PC-3 (cell line): ENCODE measurements at regions not wholly inside any gene's neighbourhood (a gene's known extent, or its start where the extent isn't known, plus 50 kb on each side); places are given as distances from the start of the nearest gene placed in this dataset.

Source experiments
- EZH2phosphoT487 ChIP-seq: fragments of 300-600 bp; sonication (generic); IDR thresholded peaks from 2 replicates; pipeline ENCODE4 v1.6.1; 2018; ENCODE audit warnings: mild to moderate bottlenecking, antibody characterized with exemption, low read length, borderline replicate concordance
- TF ChIP-seq, protein P1 (sequence below): fragments of 300-600 bp; sonication (generic); conservative IDR thresholded peaks from 2 replicates; pipeline ENCODE4 v1.5.1; 2017; ENCODE audit warnings: antibody characterized with exemption, low read depth, mild to moderate bottlenecking, low read length

DNA sequence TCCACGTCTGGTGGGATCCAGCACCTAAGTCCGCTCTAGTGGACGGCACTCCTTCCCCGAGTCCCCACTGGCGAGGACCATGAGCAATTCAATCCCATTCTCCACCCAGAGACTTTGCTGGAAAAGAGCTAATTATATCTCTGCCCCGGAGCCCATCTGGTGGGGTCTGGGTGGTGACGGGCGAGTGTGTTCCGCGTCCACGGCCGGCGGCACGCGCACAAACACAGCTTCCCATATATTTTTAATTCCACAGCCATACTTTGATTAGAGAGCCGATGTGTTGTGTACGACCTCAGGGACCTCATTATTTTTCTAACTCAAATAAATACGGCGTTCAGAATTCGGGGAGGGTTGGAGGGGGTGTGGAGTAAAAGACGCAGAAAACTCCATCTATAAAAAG is 64.1 kb upstream of the ADGRE5 start:
- TF ChIP-seq, protein P1, sequence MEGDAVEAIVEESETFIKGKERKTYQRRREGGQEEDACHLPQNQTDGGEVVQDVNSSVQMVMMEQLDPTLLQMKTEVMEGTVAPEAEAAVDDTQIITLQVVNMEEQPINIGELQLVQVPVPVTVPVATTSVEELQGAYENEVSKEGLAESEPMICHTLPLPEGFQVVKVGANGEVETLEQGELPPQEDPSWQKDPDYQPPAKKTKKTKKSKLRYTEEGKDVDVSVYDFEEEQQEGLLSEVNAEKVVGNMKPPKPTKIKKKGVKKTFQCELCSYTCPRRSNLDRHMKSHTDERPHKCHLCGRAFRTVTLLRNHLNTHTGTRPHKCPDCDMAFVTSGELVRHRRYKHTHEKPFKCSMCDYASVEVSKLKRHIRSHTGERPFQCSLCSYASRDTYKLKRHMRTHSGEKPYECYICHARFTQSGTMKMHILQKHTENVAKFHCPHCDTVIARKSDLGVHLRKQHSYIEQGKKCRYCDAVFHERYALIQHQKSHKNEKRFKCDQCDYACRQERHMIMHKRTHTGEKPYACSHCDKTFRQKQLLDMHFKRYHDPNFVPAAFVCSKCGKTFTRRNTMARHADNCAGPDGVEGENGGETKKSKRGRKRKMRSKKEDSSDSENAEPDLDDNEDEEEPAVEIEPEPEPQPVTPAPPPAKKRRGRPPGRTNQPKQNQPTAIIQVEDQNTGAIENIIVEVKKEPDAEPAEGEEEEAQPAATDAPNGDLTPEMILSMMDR: no peak
- no peak for TF ChIP-seq EZH2phosphoT487
